Lung (tissue), 11 donors: ENCODE measurements at regions not wholly inside any gene's neighbourhood (a gene's known extent, or its start where the extent isn't known, plus 50 kb on each side); places are given as distances from the start of the nearest gene placed in this dataset.

Experiments used
- ATAC-seq: fragments of 200-7000 bp; cut with Tn5 transposase; one replicate; pipeline ENCODE4 v1.9.1; 2020; ENCODE audit warnings: moderate number of reproducible peaks; ENCODE audit not compliant: insufficient read depth, low FRiP score
- DNase-seq, 3 donors: peaks; one replicate each; pipeline ENCODE4 v3.0.0-alpha.2; 2013 to 2017
- H3K27ac ChIP-seq, 2 donors: one replicate each; pipeline ENCODE4 v1.5.1; 2013; ENCODE audit warnings: mild to moderate bottlenecking in 2 of 2, moderate library complexity in 2 of 2, control low read depth in 1 of 2, inconsistent platforms in 1 of 2, low read depth in 1 of 2, low read length in 1 of 2
- H3K27me3 ChIP-seq, 3 donors: one replicate each; pipeline ENCODE4 v1.5.1; 2013; ENCODE audit warnings: low read length in 2 of 3; ENCODE audit not compliant: control insufficient read depth in 3 of 3, insufficient read depth in 3 of 3
- H3K36me3 ChIP-seq, 4 donors: one replicate each; pipeline ENCODE4 v1.5.1; 2013; ENCODE audit warnings: low read length in 4 of 4, mild to moderate bottlenecking in 1 of 4, moderate library complexity in 1 of 4; ENCODE audit not compliant: control insufficient read depth in 4 of 4, insufficient read depth in 4 of 4
- H3K4me1 ChIP-seq, 5 donors: one replicate each; pipeline ENCODE4 v1.5.1; 2013; ENCODE audit warnings: low read length in 5 of 5, mild to moderate bottlenecking in 2 of 5, moderate library complexity in 1 of 5; ENCODE audit not compliant: control insufficient read depth in 5 of 5, insufficient read depth in 5 of 5
- H3K4me3 ChIP-seq: one replicate; pipeline ENCODE4 v1.5.1; 2013; ENCODE audit warnings: mild to moderate bottlenecking, control low read depth, moderate library complexity
- H3K9ac ChIP-seq, 2 donors: one replicate each; pipeline ENCODE4 v1.5.1; 2013; ENCODE audit warnings: low read length in 2 of 2, control low read depth in 1 of 2; ENCODE audit not compliant: insufficient read depth in 1 of 2
- H3K9me3 ChIP-seq, 4 donors: one replicate each; pipeline ENCODE4 v1.5.1; 2013; ENCODE audit warnings: low read length in 3 of 4, mild to moderate bottlenecking in 1 of 4, moderate library complexity in 1 of 4; ENCODE audit not compliant: control insufficient read depth in 4 of 4, insufficient read depth in 3 of 4
- WGBS, 2 donors: extraction: QIAGEN DNeasy Blood & Tissue Kit; methylation state at CpG; one replicate each; pipeline ENCODE4 v1.1.7; 2013; 5-methylcytosine and 5-hydroxymethylcytosine counted together
- TF ChIP-seq, protein P1 (sequence below): IDR thresholded peaks from 2 replicates; pipeline ENCODE4 v1.5.1; 2012; ENCODE audit warnings: mild to moderate bottlenecking; ENCODE audit errors: control extremely low read depth, extremely low read depth
- donor health status: control.
- donor health status: control.
- donor health status: Bipolar disorder and iron deficiency.
- donor health status: healthy.
- donor health status: DM: yes; HTN: yes; CAD: no.

DNA sequence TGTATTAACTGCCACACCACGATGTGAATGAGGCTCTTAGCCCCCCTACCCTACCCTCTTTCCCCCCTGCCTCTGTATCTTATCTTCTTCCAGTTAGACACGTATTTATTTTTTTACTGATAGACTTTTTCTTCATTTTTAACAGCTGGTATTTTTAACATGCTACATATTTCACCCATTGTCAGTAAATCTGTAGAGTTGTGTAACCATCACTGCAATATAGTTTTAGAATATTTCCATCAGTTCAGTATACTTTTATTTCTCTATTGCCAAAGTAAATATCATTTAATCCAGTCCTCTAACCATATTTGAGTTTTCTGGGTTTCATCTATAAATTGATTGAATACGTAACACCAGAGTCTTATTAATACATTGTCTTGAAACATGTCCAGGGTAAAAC lies 62.8 kb downstream of the SPATA31C2 start:
- Histone ChIP-seq H3K4me3 (no peak overlapping the region), H3K27ac (no peak overlapping the region), H3K9me3 (peaks cover 0 to 2% (median 0%) of the 10 kb centered on the region in 4 donors), H3K36me3 (no peaks in the 10 kb centered on the region), H3K27me3 (no peaks in the 10 kb centered on the region), H3K4me1 (peaks cover 0 to 20% (median 3%) of the 10 kb centered on the region in 5 donors), H3K9ac (no peak overlapping the region)
- WGBS, 2 donors: 41 to 50% methylated on average over 3 of the region's 3 CpGs
- no peak for ATAC-seq
- TF ChIP-seq, protein P1, sequence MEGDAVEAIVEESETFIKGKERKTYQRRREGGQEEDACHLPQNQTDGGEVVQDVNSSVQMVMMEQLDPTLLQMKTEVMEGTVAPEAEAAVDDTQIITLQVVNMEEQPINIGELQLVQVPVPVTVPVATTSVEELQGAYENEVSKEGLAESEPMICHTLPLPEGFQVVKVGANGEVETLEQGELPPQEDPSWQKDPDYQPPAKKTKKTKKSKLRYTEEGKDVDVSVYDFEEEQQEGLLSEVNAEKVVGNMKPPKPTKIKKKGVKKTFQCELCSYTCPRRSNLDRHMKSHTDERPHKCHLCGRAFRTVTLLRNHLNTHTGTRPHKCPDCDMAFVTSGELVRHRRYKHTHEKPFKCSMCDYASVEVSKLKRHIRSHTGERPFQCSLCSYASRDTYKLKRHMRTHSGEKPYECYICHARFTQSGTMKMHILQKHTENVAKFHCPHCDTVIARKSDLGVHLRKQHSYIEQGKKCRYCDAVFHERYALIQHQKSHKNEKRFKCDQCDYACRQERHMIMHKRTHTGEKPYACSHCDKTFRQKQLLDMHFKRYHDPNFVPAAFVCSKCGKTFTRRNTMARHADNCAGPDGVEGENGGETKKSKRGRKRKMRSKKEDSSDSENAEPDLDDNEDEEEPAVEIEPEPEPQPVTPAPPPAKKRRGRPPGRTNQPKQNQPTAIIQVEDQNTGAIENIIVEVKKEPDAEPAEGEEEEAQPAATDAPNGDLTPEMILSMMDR: no peak
- peak in 2 of 3 donors; percentile 50 to 61 for DNase-seq

DNA sequence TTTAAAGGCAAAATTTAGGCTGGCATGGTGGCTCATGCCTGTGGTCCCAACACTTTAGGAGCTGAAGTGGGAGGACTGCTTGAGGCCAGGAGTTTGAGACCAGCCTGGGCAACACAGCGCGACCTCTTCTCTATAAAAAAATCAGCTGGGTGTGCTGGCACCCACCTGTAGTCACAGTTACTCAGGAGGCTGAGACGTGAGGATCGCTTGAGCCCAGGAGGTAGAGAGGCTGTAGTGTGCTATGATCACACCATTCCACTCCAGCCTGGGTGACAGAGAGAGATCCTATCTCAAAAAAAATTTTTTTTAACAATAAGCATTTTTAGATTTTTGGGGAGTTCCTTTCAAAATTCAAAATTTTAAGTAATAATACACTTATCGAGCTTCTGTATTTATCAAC lies 63.3 kb downstream of the SPATA31C2 start:
- Histone ChIP-seq H3K36me3 (no peaks in the 10 kb centered on the region), H3K27ac (no peak overlapping the region), H3K9ac (no peak overlapping the region), H3K27me3 (no peaks in the 10 kb centered on the region), H3K9me3 (peaks cover 0 to 2% (median 0%) of the 10 kb centered on the region in 4 donors), H3K4me1 (peaks cover 0 to 20% (median 3%) of the 10 kb centered on the region in 5 donors), H3K4me3 (no peak overlapping the region)
- TF ChIP-seq, protein P1: no peak
- 95 to 96% methylated on average over 5 of the region's 5 CpGs for WGBS, 2 donors
- DNase-seq: no peak
- no peak for ATAC-seq

DNA sequence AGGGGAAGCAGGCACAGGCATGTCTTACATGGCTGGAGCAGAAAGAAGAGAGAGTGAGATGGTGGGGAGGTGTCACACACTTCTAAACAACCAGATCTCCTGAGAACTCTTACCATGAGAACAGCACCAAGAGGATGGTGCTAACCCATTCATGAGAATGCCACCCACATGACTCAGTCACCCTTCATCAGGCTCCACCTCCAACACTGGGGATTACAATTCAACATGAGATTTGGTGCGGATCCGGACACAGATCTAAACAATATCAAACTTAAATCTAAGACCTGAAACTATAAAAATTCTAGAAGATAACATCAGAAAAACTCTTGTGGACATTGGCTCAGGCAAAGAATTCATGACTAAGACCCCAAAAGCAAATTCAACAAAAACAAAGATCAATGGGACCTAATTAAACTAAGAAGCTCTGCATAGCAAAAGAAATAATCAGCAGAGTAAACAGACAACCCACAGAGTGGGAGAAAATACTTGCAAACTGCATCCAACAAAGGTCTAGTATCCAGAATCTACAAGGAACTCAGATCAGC lies 65.4 kb downstream of the SPATA31C2 start:
- WGBS, 2 donors: 93 to 97% methylated on average over 2 of the region's 2 CpGs
- peaks cover 0 to 2% (median 0%) of the 10 kb centered on the region in 4 donors for H3K9me3 ChIP-seq

More for the DNA sequence above, 65.4 kb downstream of the SPATA31C2 start:
- no peaks in the 10 kb centered on the region for H3K36me3 ChIP-seq
- peaks cover 0 to 20% (median 3%) of the 10 kb centered on the region in 5 donors for H3K4me1 ChIP-seq
- ATAC-seq (no peak), DNase-seq (no peak)
- no peak overlapping the region for H3K9ac ChIP-seq
- TF ChIP-seq, protein P1: no peak
- no peak overlapping the region for H3K27ac ChIP-seq
- no peaks in the 10 kb centered on the region for H3K27me3 ChIP-seq
- no peak overlapping the region for H3K4me3 ChIP-seq
